Activated T-cell treated with anti-CD3 and anti-CD28 coated beads, Interleukin-2, amount 50 U/mL, for 48 hours (primary cell): ENCODE measurements at regions not wholly inside any gene's neighbourhood (a gene's known extent, or its start where the extent isn't known, plus 50 kb on each side); places are given as distances from the start of the nearest gene placed in this dataset.
"Not testable (repeated sequence)": the region's sequence is repeated elsewhere in the genome, so short reads cannot be mapped to it uniquely, and the experiment has no call there.

Source experiments
- DNase-seq, 2 experiments: peaks; one replicate each; pipeline ENCODE4 v3.0.0-alpha.2; 2020

DNA sequence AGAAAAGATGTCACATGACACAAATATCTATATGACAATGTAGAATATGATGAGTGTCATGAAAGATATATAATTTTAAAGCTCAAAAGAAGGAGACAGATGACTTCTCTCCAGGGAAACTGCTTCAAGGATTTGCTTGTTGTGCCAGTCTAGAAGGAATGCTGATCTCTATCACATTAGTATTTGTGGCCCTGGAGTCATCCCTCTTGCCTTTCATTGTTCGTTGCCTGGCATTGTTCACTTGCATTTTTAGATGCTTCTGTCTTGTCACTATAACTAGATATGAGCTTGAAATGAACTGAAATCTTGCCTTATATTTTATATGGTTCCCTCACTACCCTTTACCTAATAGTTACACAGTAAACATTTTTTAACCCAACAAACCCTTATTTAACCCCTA is 207.5 kb downstream of the ZNF608 start:
- no peak for DNase-seq

DNA sequence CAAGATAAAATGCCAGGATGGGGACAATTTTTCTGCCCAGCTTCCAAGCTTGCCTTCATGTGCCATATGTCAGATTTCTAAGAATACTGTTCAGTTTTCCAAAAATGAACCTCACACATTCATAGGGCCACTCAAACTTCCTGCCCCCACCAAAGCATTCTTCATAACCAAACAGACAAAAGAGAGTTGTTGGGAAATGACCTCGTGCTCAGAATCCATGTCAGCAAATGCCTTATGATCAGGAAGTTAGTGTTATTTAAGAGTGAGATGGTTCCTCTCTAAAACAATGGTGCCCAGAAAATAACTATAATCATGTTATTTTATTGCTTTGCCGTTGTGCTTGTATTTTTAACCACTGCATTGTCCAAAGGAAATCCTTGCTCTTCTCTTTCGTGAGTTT is 208.2 kb downstream of the ZNF608 start:
- DNase-seq = no peak

GRCh38 chr5:124537522-124537921 is 208.9 kb downstream of the ZNF608 start:
- no peak for DNase-seq

GRCh38 chr5:124537107-124537506 is 209.3 kb downstream of the ZNF608 start:
- DNase-seq = no peak

DNA sequence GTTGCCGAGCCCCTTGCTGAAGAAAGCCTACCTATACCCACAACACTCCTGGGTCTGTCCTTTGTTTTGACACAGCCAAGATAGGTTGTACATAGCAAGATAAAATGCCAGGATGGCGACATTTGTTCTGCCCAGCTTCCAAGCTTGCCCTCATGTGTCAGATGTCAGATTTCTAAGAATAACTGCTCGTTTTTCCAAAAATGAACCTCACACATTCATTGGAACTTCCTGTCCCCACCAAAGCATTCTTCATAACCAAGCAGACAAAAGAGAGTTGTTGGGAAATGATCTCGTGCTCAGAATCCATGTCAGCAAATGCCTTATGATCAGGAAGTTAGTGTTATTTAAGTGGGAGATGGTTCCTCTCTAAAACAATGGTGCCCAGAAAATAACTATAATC is 210.1 kb downstream of the ZNF608 start:
- DNase-seq = no peak

DNA sequence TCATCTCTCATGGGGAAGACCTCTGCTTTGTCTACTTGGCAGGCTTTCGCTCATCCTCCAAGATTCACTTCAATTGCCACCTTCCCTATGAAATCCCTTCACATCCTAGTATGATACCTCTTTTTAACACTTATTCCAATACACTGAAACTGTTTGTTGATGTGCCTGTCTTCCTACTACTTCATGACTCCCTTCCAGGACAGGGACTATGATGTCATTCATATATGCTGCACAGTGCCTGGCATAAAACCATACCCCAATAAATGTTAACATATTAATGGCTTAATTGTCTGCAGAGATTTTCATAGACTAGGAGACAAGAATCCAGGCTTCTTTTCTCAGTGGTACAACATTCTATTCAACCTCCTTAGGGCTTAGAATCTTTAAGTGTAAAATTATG is 215.5 kb downstream of the ZNF608 start:
- no peak for DNase-seq

- DNase-seq = no peak
Observed at GRCh38 chr5:124528838-124529237, 217.6 kb downstream of the ZNF608 start.

- DNase-seq = no peak
Observed at GRCh38 chr5:124527220-124527991, 219.0 kb downstream of the ZNF608 start.

- not testable (repeated sequence) for DNase-seq
Observed at GRCh38 chr5:124526079-124526478, 220.4 kb downstream of the ZNF608 start.

DNA sequence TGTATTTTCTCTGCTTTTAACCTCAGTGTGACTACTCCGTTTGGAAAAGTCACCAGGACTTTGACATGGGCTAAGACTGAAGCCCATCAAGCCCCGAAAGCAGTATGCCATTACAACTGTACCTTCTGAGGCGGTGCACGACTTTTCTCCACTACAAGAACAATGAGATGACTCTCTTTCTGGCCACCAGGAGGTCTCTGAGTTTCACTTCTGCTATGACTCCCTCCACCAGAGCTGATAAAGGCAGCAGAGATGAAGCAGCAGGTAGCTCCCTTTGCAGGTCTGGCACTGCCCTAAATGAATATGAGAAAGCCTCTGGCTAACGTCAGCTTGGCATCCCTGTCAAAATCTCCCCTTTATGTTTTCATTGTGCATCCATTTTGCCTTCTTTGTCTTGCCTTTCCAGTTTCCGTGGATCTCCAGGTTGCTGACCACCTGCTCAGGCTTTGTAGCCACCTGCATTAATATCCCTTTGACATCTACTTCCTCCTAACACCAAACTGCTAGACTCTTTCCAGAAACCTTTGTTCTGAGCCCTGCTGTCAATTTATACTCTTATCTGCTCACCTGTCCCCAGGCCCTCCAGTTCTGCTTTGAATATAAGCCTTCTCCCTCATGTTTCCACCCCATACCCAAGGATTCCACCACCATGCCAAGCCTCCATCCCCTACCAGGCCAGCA is 221.7 kb downstream of the ZNF608 start:
- DNase-seq = no peak

DNA sequence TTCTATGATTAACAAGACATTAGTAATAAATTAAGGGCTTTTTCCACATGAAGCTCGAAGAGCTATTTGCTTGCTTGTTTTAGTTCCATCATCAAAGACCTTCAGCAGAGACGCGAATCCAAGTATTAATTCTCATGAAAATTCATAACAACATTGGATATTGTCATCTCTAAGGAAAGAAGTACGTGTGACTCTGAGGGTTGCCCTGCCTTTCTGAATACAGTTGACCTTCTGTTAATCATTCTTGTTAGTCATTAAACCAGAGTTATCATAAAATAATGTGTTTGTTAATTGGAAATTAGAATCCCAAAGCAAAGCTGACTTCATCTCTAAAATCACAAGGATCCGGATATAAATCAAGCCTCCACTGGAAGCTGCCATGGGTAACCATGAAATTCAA is 222.5 kb downstream of the ZNF608 start:
- DNase-seq = no peak

GRCh38 chr5:124522992-124523391 is 223.4 kb downstream of the ZNF608 start:
- no peak for DNase-seq

- no peak for DNase-seq
Observed at GRCh38 chr5:124521461-124522230, 224.8 kb downstream of the ZNF608 start.

- no peak for DNase-seq
Observed at GRCh38 chr5:124519396-124519795, 227.0 kb downstream of the ZNF608 start.

DNA sequence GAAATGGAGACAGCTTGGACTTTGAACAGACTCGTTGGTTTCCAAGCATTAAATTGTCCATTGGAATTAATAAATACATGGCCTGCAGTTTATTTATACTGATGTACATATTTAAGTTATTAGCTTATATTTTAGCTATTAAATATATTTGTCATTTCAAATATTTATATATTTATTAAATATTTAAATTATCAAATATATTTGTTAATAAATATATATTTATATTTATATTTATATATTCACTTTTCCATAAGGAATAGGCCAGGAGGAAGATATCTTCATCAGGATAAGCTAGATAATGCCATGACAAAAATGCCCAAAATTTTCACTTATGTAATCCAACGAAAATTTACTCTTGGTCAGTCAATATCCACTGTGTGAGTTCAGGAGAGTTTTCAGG is 229.9 kb downstream of the ZNF608 start:
- DNase-seq = no peak

GRCh38 chr5:124515497-124516245 is 230.8 kb downstream of the ZNF608 start:
- DNase-seq = no peak

- DNase-seq = no peak
Observed at GRCh38 chr5:124514956-124515355, 231.5 kb downstream of the ZNF608 start.

DNA sequence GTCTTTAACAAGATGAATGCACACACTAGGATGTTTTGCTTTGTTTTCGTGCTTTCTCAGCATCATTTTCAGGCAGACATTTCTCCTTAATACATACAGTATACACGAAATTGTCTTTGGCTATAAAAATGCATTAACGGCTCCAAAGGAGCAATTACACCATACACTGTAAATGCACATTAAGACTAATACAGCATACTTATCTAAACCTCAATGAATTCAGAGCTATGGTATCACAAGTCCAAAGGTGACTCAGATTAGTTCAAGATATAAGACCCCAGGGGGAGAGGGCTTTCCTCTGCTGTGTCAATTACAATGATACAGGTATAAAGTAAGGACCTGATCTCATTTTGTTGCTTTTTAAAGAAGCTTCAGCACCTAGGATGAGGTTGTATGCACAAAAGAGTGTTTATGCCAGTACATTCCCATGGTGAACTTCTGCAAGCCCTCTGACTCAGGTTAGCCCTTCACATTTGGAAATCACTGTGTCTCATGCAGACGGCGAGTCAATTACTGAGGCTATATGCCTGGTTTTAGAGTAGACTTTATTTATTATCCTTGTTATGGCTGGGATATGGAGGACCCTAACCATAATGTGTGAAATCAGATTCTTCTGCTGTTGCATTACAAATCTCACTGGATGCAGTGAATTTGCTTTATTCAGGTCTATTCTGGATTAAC is 233.3 kb downstream of the ZNF608 start:
- DNase-seq = no peak

- no peak for DNase-seq
Observed at GRCh38 chr5:124512236-124512635, 234.2 kb downstream of the ZNF608 start.

- DNase-seq = no peak
Observed at GRCh38 chr5:124511791-124512190, 234.6 kb downstream of the ZNF608 start.

GRCh38 chr5:124507688-124508087 is 238.8 kb downstream of the ZNF608 start:
- no peak for DNase-seq
